Activated CD4-positive, alpha-beta T cell treated with anti-CD3 and anti-CD28 coated beads, Interleukin-2, amount 50 U/mL, for 1 hour (primary cell): ENCODE measurements at regions not wholly inside any gene's neighbourhood (a gene's known extent, or its start where the extent isn't known, plus 50 kb on each side); places are given as distances from the start of the nearest gene placed in this dataset.

ENCODE experiments used
- DNase-seq: peaks from one replicate; pipeline ENCODE4 v3.0.0-alpha.2; 2020

DNA sequence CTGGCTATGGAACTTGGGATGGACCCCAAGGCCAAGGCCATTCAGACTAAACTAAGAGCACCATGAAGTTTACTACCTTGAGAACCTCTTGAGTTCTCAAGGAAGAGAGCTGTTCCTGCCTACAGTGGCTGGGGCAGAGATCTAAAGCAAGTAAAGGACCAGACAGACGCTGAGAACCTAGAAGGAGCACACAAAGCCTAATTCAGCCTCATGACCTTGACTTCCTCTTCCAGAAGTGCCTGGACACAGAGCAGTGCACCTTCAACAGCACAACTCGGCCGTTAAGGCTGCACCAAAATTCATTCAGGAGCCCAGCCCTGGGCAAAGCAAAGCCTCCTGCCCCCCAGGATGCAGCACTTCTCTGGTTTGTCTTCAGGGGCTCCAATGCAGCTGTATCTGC lies 82.9 kb upstream of the AKIP1 start:
- no peak for DNase-seq

DNA sequence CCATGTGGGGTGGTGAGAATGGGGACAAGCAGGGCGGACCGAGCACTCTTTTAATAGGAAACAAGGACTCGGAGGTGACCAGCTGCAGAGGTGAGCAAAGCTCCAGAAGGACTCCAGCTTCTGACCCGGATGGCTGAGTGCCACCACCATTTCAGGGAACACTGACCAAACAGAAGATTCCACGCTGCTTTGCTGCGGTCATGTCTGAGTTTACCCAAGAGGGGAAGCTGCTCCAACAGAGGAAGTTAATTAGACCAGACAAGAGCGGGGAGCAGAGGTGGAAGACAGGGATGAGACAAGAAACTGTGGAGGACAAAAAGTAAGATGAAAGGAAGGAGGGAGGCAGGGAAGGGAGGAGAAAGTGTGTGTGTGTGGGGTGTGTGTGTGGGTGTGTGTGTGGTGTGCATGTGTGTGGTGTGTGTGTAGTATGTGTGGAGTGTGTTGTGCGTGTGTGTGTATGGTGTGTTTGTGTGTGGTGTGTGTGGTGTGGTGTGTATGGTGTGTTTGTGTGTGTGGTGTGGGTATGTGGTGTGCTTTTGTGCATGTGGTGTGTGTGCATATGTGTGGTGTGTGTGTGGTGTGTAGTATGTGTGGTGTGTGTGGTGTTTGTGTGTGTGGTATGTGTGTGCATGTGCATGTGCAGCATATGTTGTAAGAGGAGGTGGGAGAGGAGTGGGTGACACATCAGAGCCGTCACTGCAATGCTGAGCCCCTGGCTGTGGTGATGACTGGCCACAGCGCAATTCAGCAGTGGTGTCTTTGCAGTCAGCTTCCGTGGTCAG lies 82.2 kb upstream of the AKIP1 start:
- DNase-seq = no peak

DNA sequence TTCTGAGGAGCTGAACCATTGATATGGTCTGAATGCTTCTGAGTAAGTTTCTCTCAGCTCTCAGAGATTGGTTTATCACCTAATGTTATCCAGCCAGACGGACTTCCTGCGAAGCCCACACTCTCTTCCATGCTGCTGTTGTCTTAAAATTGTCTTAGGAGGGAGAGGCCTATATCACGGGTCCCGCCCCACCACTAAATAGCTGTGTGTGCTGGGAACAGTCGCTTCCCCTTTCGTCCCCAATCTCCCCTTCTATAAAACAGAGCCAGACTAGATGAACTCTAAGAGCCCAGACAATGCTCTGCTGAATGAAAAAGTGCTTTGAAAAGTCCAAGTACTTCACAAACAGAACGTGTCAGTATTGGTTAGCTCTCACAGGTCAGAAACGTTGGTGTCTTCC lies 81.4 kb upstream of the AKIP1 start:
- no peak for DNase-seq

DNA sequence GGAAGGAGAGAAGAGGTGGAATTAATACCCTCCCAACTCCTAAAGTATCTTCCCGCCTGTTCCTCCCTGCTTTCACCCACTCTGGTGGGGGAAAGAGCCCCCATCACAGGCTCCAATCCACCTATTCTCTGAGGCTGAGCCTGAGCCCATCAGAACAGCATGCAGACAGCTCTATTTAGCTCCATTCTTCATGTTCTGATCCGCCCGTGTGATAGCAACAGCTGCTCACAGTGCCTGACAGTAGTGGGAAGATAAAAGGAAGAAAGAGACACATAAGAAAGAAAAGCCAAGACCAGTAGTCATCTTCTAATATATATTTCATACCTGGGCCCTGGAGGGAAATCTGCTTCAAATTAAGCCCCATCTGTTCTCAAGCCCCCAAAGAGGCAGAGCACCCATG lies 80.3 kb upstream of the AKIP1 start:
- DNase-seq = no peak

DNA sequence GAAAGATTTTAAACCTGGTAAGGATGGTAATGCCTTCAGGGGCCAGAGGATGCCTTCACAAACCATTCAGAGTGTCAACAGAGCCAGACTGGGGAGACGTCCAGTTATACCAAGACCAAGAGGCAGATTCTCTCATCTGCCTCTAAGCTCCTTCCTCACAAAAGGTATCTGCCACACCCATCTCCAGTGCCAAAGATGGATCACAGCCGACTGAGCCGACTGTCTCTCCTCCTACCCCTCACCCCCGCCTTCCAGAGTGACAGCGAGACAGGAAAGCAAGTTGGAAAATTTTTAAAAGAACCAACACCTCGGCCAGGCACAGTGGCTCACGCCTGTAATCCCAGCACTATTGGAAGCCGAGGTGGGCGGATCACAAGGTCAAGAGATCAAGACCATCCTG lies 79.1 kb upstream of the AKIP1 start:
- no peak for DNase-seq

DNA sequence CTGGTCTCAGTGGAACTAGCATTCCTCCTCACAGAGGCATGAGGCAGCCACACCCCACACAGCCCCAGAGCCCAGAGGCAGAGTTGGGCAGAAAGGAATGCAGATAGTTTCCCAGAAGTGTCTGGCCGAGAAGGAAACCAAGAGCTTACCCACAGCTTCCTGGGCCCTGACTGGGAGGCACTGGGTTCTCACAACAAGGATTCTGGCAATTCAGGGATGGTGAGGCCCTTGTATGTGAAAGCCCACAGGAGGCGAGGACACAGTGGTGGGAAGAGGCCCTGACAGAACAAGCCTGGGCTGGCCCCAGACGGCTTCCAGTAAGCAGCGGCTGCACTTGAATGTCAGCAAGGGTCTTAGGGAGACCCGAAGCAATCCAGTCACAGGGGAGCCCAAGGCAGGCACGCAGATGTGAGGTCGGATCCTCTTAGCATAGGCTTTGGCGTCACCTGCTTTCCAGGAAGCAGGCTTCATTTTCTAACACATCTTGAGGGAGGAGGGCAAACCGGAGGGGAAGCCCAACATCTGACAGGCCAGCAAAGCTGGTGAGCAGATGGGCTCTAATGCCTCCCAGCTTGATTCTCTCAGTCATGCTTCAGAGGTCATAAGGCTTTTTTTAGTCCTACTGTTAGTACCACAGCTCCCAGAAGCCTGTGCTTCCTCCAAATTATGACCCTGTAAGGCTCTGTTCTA lies 78.3 kb upstream of the AKIP1 start:
- DNase-seq = no peak

DNA sequence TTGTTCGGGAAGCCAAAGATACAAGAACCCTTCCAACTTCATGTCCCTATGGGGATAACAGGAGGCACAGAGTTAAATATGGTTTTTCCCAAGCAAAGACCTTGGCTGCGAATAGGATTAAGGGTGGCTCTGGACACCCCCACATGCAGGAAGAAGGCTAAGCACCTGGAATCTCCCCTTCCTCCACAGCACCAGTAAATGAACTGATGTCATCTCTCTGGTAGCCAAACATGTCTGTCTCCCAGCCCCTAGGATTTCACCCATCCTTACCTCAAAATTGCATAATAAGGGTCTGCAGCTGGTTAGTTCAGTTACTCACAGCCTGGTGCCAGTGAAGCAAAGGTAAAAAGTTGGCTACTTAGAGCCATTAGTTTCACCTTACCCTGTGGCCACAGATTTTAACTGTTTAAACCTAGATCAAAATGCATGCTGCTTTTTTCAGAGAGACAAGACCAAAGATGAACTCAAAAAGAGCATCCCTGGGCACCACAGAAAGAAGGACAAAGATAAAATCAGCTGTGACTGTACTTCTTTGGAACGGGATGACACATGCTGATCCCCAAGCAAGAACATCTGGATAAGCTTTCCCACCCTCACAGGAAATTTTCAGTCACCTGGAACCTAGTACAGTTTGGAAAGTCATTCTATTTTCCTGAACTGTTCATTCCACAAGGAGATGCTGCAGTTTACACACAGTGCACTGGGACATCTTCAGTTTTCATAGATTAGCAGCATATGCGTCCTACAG lies 77.2 kb upstream of the AKIP1 start:
- DNase-seq = no peak

DNA sequence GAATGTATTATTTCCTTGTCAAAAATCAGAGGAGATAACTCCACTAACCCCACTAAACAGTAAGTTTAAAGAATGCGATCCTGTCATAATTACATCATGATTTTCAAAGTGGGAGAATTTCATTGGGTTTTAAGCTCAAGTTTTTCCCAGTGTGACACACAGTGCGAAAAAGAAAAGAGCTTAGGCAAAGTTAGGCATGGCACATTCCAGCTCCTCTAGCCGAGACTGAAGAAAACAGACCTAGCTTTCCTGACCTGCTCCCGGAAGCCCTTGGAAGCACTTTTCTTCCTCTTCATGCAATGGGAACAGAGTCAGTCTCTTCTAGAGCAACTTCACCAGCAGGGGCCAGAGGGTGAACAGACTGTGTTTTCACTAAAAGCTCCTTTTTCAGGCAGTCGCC lies 76.6 kb upstream of the AKIP1 start:
- no peak for DNase-seq

DNA sequence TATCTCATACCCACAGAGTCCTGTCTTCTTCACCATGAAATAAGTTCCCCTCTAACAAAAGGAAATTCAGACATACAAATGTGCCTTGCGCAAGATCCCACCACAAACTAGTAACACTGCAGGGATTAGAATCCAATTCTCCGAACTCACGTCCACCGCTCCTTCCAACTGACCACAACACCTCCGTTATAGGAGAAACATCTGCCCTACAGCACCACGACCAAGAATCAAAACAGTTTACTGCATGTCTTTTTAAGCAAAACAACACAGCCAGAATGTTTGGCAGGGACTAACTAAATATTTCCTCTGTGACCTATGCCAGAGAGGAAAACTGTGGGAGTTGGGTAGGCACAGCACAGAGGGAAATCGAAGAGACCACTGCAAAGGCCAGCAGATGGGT lies 72.7 kb upstream of the AKIP1 start:
- no peak for DNase-seq

DNA sequence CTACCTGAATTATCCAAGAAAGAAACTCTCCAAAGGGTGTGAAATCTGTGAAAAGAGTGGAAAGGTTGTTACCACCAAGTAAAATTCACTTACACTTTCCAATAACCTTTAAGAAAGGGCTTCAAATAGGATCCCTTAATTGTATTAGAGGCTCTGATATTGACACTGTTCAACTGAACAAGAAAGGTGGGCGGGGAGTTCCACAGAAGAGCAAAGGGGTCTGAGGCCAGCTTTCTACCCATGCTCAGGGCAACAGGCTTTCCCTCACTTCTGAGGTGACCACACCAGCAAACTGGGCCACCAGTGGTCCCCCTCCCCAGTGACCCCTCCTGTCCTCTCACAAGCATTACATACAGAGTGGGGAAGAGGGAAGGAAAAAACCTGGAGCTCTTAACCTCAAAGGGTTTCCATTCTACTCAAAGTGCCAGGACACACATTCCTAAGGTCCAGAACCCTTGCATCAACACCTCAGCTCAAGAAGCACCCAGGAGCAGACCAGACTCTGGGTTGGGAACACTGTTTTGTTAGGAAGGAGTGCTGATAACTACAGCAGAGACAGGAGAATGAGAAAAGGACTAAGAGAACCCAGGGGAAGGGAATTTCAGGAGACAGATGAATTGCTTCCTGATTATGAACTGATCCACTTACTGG lies 71.6 kb upstream of the AKIP1 start:
- DNase-seq = no peak

DNA sequence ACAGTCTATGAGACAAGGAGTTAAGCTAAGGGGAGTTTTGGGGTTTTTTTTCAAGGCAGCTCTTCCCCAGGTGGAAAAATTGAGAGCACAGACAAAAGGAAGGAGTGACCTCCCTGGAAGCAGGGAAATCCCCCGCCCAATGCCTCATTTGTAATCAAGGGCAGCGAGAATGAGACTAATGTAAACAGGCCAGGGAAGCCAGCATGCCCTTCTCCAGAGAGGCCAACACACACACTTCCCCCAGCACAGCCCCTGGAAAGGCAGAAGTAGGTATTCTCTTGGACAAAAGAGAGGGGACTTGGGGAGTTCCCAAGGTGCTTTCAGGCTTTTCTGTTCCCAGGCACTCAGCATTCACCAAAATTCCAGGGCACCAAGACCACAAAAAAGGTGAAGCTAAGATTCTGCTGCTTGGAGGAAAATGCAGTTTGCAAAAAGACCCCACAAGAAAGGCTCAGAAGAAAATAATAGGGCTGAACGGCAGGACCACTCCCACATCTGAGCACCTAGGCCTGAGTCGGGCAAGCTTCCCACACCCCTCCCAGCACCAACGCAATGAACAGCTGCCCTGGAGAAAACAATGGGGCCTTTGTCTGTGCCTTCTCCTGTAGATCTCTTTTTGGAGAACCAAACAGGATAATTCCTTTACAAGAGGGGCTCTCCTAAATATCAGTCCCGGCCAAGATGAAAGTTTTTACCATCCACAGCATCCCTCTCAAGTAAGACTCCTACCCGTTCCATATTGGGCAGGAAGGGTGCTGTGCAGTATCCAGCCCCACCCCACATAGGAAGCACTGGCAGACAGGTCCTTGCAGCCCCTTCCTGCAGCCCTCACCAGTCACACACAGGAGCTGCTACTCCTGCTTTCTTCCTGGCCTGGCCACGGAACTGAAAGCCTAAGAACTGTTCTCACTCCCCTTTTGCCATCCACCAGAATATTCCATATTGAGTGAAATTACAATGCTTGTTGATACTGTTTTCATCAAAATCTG lies 70.7 kb upstream of the AKIP1 start:
- no peak for DNase-seq

DNA sequence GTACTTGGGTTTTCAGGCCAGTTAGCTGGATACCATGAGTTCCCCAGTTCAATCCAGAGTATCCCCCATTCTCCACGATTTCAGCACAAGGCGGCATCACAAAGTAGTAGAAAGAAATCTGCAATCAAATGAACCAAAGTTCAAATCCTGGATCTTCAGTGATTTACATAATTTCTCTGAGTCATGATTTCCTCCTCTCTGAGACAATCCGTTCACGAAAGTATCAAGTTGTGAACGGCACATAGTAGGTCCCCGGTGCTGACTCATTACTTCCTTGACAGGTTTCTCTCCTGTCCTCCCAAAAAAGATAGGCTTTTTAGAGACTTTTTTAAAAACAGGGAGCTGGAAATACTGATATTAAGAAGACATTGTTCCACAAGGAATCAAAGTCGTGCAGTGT lies 69.1 kb upstream of the AKIP1 start:
- no peak for DNase-seq

DNA sequence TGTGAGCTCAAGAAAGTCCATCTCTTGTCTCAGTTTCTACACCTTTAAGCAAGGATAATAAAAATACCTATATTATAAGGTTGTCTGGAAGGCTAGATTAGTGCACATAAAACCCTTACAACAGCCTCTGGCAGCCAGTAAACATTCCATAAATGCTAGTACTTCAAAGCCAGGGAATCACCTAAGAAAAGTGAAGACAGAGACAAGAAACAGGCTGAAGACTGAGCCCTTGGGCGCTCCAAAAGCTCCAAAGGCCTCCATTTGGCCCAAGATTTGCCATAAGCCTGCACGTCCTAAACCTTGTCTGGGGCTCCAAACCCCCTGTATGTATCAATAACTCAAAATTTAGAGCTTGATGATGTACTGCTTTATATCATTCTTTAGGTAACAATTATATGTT lies 52.2 kb upstream of the AKIP1 start:
- no peak for DNase-seq
